Spleen (tissue), 7 donors: ENCODE measurements at regions not wholly inside any gene's neighbourhood (a gene's known extent, or its start where the extent isn't known, plus 50 kb on each side); places are given as distances from the start of the nearest gene placed in this dataset.

Experiments used
- POLR2A ChIP-seq, 3 donors: fragments of 450-650 bp; IDR thresholded peaks; one replicate each; pipeline ENCODE4 v1.5.1; 2017; ENCODE audit warnings: antibody characterized with exemption in 3 of 3, mild to moderate bottlenecking in 1 of 3
- POLR2AphosphoS5 ChIP-seq, 3 donors: sonication (generic); formaldehyde crosslinking; IDR thresholded peaks; one replicate each; pipeline ENCODE4 v1.5.1; 2017; ENCODE audit warnings: antibody characterized with exemption in 3 of 3
- TF ChIP-seq, protein P1 (sequence below), 11 experiments: fragments of 200-600 bp in 7 of 11; fragments of 450-650 bp in 4 of 11; sonication (generic) in 4 of 11; IDR thresholded peaks in 8 of 11; conservative IDR thresholded peaks in 3 of 11; 1 replicate in 7 of 11; 2 replicates in 4 of 11; pipeline versions ENCODE4 v1.4.0 to v1.8.0; 2016 to 2021; ENCODE audit warnings: antibody characterized with exemption in 11 of 11, inconsistent platforms in 4 of 11, mild to moderate bottlenecking in 1 of 11
- donor health status: DM: no; HTN: no; CAD: no; lungs with moderate emphysema.
- donor health status: DM: no; HTN: no; CAD: no.
- donor health status: DM: no; HTN: no; CAD: no.

DNA sequence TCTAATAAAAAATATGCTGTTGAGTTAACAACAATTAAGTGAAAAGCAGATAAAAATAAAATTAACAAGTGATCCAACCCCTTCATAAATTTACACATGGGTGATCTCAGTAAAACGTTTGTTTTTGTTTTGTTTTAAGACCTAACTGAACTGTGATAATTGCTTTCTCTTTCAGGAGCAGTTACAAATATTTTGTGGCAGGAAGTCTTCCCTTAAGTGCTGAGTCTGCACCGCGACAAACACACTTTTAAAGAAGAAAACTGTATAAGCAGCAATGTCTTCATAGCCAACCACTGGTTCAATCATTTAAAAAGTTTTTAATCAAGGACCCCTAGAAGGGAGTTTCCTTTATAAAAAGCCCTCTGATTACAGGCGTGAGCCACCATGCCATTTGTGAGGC is 53.7 kb upstream of the NFKB1 start:
- no peak for TF ChIP-seq POLR2A (IDR thresholded peaks at IDR 0.05)
- TF ChIP-seq, protein P1, sequence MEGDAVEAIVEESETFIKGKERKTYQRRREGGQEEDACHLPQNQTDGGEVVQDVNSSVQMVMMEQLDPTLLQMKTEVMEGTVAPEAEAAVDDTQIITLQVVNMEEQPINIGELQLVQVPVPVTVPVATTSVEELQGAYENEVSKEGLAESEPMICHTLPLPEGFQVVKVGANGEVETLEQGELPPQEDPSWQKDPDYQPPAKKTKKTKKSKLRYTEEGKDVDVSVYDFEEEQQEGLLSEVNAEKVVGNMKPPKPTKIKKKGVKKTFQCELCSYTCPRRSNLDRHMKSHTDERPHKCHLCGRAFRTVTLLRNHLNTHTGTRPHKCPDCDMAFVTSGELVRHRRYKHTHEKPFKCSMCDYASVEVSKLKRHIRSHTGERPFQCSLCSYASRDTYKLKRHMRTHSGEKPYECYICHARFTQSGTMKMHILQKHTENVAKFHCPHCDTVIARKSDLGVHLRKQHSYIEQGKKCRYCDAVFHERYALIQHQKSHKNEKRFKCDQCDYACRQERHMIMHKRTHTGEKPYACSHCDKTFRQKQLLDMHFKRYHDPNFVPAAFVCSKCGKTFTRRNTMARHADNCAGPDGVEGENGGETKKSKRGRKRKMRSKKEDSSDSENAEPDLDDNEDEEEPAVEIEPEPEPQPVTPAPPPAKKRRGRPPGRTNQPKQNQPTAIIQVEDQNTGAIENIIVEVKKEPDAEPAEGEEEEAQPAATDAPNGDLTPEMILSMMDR (IDR thresholded peaks at IDR 0.05 in 8 of 11, conservative IDR thresholded peaks at IDR 0.05 in 3 of 11): no peak
- TF ChIP-seq POLR2AphosphoS5 (IDR thresholded peaks at IDR 0.05): no peak
